ENCODE measurements at regions not wholly inside any gene's neighbourhood (a gene's known extent, or its start where the extent isn't known, plus 50 kb on each side); places are given as distances from the start of the nearest gene placed in this dataset.

DNA sequence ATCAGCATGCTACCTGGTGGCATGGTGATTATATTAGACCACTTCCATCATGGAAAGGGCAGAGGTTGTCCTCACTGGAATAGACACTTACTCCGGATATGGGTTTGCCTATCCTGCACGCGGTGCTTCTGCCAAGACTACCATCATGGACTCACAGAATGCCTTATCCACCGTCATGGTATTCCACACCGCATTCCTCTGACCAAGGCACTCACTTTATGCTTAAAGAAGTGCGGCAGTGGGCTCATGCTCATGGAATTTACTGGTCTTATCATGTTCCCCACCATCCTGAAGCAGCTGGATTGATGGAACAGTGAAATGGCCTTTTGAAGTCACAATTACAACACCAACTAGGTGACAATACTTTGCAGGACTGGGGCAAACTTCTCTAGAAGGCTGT is 109.2 kb upstream of the DRD2 start:
- no peak for DNase-seq (ENCODE audit: low read depth in 4 of 4, low spot score in 2 of 4)

GRCh38 chr11:113581713-113582112 is 106.5 kb upstream of the DRD2 start:
- DNase-seq (ENCODE audit: low read depth in 4 of 4, low spot score in 2 of 4), result no peak

DNA sequence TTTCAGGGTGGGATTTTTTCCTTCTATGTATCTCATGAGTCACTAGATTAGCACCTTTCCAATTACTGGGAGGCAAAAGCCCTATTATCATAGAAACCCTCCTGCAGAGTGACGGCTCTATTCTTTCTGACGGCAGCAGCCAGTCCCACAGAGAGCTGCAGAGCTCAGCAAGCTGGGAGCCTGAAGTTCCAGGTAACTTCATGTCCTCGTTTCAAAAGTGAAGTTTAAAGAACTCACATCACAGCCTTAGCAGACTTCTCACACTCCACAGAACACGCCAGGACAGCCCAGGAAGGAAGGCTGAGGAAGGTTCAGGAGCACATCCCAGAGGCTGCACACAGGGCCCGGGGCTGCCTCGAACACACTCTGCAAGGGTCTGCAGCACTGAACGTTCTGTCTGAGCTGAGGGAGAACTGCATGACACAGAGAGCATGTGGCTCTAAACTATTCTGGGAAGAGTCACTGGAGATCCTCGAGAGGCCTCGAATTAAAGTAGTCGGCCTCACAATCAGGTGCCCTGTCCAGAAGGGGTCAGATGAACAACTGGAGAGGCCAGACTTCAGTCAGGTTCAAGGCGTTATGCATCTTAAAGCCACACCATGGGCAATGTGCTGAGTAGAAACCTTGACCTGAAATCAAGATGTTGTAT is 104.2 kb upstream of the DRD2 start:
- no peak for DNase-seq (ENCODE audit: low read depth in 4 of 4, low spot score in 2 of 4)

- no peak for DNase-seq (ENCODE audit: low read depth in 4 of 4, low spot score in 2 of 4)
Measured at GRCh38 chr11:113578715-113579250, 103.6 kb upstream of the DRD2 start.

DNA sequence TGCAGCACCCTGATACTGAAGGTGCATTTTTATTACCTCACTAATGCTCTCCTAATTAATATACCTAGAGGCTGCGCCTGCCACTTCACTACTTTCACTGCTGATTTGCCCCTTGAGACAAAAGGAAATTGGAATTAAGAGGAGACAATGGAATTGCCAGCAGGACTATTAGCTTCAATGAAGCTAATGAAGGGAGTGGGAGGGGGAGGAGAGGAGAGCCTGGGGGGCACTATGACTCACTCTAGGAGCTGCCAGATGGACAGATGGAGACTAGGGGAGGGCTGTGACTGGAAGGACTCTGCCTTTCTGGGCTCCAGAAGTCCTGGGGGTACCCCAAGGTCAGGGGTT is 102.8 kb upstream of the DRD2 start:
- no peak for DNase-seq (ENCODE audit: low read depth in 4 of 4, low spot score in 2 of 4)

DNA sequence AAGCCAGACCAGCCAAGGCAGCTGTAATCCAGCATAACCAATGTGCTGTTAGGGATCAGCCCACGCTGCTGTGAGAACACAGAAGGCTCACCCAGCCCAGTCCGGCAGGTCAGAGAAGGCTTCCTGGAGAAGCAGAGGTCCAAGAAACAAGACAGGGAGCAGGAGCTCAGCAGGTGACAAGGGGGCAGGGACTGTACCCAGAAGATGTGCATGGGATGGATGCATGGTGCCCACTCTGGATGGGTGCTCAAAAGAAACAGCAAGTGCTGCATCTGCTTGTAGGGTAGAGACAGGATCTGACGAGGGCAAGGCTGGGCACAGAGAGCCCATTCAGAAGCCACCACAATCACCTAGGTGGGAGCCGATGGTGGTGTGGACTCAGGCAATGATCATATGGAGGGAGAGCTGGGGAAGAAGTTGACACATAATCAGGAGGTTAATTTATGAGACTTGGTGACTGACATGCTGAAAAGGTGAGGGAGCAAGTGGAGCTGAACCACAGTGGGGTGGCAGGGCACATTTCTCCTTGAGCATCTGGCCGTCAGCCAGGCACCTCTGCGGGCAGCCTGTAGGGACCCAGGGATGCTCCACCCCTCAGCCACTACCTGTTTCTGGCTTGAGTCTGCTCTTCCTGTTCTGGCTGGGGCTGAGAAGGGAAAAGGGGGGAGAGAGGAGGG is 102.3 kb upstream of the DRD2 start:
- no peak for DNase-seq (ENCODE audit: low read depth in 4 of 4, low spot score in 2 of 4)

DNA sequence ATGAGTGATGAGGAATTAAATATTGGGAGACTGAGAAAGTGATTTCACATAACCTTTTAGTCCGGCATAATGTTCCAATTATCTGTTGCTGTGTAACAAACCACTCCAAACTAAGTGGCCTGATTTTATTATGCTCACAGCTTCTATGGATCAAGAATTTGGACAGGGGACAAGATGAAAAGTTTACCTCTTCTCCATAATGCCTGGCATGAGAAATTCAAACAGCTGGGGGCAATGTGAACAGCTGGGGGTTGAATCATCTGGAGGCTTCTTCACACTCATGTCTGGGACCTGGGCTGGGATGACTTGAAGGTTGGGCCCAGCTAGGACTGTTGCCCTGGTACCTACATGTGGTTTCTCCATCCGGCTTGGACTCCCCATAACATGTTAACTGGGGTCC is 99.4 kb upstream of the DRD2 start:
- no peak for DNase-seq (ENCODE audit: low read depth in 4 of 4, low spot score in 2 of 4)

- no peak for DNase-seq (ENCODE audit: low read depth in 4 of 4, low spot score in 2 of 4)
Measured at GRCh38 chr11:113574171-113574570, 99.0 kb upstream of the DRD2 start.

DNA sequence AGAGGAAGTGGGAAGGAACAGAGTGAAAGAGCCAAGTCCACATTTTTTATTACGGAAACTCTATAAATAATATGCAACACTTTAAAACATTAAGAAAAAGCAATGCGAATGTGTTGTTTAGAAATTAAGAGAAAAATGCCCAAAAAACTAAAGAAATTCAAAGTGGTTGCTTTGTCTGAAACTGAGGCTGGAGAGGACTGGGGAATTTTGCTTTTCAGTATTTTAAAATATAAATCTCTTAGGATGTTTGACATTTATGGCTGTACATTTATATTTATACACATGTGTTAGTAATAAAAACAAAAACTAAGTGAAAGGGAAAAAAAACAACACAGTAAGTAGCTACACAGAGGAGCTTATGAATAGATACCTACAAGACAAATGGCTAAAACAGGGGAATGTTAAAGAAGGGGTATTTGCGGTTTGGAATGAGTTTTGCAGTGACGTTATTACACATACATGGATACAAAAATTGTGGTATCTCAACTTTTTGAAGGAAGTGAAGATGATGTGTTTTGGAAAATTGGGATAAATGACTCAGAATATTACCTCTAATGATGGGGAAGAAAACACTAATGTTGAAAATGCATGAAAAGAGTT is 97.0 kb upstream of the DRD2 start:
- DNase-seq (ENCODE audit: low read depth in 4 of 4, low spot score in 2 of 4), result no peak

DNA sequence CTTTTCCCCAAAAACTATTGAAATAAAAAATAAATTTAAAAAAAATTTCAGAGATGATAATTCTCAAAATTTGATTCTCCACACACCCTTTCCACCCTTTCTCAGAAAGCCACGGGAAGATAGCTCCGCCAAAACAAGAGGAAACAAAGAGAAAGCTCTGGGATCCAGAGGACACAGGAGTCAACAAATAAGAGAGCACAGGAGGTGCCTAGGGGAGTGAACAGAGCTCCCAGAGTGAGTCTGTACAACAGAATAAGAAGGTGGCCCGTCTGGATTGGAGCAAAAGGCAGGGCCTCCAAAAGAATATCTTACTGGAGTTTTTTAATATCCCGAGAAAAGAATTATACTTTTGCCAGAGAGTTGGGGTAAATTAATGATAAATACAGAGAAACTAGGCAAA is 96.3 kb upstream of the DRD2 start:
- DNase-seq (ENCODE audit: low read depth in 4 of 4, low spot score in 2 of 4), result no peak

DNA sequence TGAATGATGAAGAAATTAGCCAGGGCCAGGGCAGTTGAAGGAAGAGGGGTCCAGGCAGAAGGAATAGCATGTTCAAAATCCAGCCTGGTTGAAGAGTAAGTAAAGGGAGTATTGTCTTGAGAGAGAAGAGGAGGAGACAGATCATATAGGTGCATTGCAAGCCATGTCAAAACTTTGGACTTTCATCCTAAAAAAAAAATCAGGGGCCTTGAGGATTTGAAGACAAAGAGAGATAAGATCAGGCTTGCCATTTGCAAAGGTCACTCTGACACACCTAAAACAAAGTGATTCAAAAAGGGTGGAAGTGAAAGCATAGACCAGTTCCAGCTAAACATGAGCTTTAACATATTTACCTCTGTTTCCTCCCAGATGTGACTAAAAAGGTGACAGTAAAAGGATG is 95.7 kb upstream of the DRD2 start:
- DNase-seq (ENCODE audit: low read depth in 4 of 4, low spot score in 2 of 4), result no peak

DNA sequence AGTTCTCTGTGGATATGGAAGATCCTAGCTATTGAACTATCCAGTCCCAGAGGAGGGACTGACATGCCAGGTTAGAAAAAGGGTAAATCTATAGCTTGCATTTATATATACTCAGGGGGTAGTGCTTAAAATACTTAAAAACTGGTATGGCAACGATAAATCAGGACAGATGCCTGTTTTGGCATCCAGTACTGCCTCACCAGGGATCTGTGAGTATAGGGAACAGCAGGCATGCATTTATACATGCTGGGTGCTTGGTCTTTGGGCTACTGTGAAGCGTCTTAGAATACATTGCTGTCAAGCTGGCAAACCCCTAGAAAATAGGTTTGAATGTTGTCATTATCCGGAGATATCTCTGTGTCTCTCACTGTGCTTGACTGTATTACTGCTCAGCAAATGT is 94.2 kb upstream of the DRD2 start:
- no peak for DNase-seq (ENCODE audit: low read depth in 4 of 4, low spot score in 2 of 4)

DNA sequence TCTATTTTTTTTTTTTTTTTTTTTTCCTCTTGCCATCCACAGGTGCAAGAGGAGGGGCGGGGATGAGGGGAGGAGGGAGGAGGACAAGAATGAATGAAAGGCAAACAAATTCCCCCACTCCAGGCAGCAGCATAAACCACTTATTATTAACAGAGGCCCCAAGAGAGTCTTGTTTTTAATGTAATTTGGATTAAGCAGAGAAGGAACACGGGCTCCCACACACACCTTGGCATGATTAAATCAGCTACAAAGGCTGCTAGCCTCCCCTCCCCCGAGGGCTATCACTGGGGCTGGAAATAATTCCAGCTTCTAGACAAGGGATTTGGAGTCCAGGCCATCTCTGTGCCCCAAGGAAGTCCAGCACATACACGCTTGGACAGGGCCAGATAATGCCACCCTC is 93.4 kb upstream of the DRD2 start:
- DNase-seq (ENCODE audit: low read depth in 4 of 4, low spot score in 2 of 4), result no peak

GRCh38 chr11:113567867-113568544 is 92.8 kb upstream of the DRD2 start:
- DNase-seq (ENCODE audit: low read depth in 4 of 4, low spot score in 2 of 4), result no peak

DNA sequence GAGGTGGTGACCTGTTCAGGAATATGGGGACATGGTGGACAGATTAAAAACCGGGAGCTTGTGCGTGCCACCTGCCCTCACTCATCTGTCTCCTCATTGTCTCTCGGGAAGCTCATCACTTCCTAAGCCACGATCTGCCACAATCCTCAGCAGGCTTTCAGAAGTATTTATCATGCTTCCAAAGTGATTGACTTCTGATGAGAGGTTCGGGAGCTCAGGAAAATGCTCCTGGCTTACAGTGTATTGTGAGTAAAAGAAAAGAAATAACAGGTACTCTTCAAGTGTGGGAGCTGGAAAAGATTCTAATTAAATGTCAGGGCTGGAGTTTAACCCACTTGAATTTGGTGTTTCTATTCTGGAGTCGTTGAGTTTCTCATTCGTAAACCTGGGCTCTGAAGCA is 91.9 kb upstream of the DRD2 start:
- DNase-seq (ENCODE audit: low read depth in 4 of 4, low spot score in 2 of 4), result no peak

- DNase-seq (ENCODE audit: low read depth in 4 of 4, low spot score in 2 of 4), result no peak
Measured at GRCh38 chr11:113564527-113565130, 89.4 kb upstream of the DRD2 start.

GRCh38 chr11:113563766-113564526 is 88.7 kb upstream of the DRD2 start:
- no peak for DNase-seq (ENCODE audit: low read depth in 4 of 4, low spot score in 2 of 4)

DNA sequence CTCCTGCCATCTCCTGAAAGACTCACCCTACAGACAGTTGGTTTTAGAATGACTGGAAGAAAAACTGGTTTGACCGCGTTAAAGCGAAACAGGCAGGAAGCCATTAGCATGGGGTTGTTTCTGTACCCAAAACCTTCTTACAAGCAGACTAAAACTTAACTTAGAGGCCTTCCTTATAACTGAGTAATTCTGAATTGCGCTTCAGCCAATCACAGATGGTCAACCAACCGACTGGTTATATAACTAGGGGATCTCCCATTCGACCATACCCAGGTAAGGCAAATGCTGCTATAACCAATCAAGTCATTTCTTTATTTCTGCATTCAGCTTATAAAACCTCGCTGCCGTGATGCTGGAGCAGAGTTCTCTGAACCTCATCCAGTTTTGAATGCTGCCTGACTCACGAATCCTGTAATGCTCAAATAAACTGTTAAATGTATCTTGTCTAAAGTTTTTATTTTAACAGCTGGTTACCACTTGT is 87.8 kb upstream of the DRD2 start:
- no peak for DNase-seq (ENCODE audit: low read depth in 4 of 4, low spot score in 2 of 4)

DNA sequence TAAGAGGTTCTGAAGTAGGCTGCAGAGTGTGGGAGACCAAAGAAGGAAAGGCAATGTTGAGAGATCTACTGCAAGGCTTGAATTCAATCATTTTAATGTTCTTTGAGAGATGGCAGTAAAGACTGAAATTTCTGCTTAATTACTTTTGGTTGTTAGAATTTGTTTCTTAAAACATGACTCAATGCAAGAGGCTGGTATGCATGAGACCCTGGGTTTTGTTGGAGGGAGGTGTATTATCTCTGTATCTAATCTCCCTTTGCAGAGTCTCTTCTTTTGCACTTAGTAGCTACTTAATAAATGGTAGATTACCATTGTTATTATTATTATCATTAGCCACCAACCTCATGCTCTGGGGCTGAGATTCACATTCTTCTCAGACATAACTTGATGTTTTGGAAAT is 87.4 kb upstream of the DRD2 start:
- DNase-seq (ENCODE audit: low read depth in 4 of 4, low spot score in 2 of 4), result no peak

GRCh38 chr11:113557926-113558325 is 82.7 kb upstream of the DRD2 start:
- DNase-seq (ENCODE audit: low read depth in 4 of 4, low spot score in 2 of 4), result no peak

All from left renal cortex interstitium (tissue), 4 donors.